T-helper 17 cell (primary cell): ENCODE measurements at regions not wholly inside any gene's neighbourhood (a gene's known extent, or its start where the extent isn't known, plus 50 kb on each side); places are given as distances from the start of the nearest gene placed in this dataset.
"Not testable (repeated sequence)": the region's sequence is repeated elsewhere in the genome, so short reads cannot be mapped to it uniquely, and the experiment has no call there.

Experiments
- ATAC-seq: fragments of 150-1000 bp; cut with Tn5 transposase; 2 replicates; pipeline ENCODE4 v1.10.0; 2021; ENCODE audit warnings: mild to moderate bottlenecking, moderate library complexity
- DNase-seq, 3 donors: peaks; one replicate each; pipeline versions ENCODE4 v3.0.0 to v3.0.0-alpha.2; 2020 to 2021
- H3K9me3 ChIP-seq: one replicate; pipeline ENCODE4 v1.7.0; 2013; ENCODE audit warnings: low read length, mild to moderate bottlenecking; ENCODE audit not compliant: control insufficient read depth, poor library complexity, severe bottlenecking
- H3K27ac Mint-ChIP-seq: one replicate; pipeline ENCODE4 v1.8.0; 2022; ENCODE audit warnings: mild to moderate bottlenecking, moderate library complexity, mixed read lengths
- H3K27me3 Mint-ChIP-seq: one replicate; pipeline ENCODE4 v1.8.0; 2022; ENCODE audit warnings: mixed read lengths
- H3K36me3 Mint-ChIP-seq: one replicate; pipeline ENCODE4 v1.8.0; 2022; ENCODE audit warnings: low read depth, mixed read lengths
- H3K4me1 Mint-ChIP-seq: one replicate; pipeline ENCODE4 v1.8.0; 2022; ENCODE audit warnings: mild to moderate bottlenecking, mixed read lengths
- H3K4me3 Mint-ChIP-seq: one replicate; pipeline ENCODE4 v1.8.0; 2022; ENCODE audit warnings: mild to moderate bottlenecking, moderate library complexity, mixed read lengths

DNA sequence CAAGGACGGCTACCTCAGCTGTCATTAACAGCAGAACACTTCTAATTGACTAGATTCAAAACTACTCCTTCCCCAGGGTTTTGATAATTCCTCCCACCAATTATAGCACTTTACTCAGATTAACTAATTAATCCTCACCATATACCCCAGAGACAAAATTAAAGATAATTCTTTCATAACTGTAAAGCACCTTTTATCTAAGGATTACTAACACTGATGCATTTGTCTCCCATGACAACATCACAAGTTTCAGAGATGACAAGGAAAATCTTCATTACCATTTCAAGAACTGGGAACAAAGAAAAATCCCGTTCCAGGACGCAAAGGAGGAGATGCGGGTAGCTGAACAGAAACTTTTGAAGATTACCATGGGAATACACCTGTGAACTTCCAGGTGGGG is 129.4 kb upstream of the ITGA6 start:
- Mint-ChIP-seq H3K27ac (no peak overlapping the region), H3K36me3 (no peaks in the 10 kb centered on the region), H3K4me3 (no peak overlapping the region), H3K4me1 (peaks cover 4% of the 10 kb centered on the region), H3K27me3 (peaks cover 57% of the 10 kb centered on the region)
- no peak for DNase-seq
- no peak for ATAC-seq
- no peaks in the 10 kb centered on the region for H3K9me3 ChIP-seq

GRCh38 chr2:172299741-172300140 is 127.6 kb upstream of the ITGA6 start:
- H3K27me3 Mint-ChIP-seq = peaks cover 62% of the 10 kb centered on the region
- ATAC-seq (no peak), DNase-seq (no peak)
- no peak overlapping the region for H3K27ac Mint-ChIP-seq
- H3K36me3 Mint-ChIP-seq = no peaks in the 10 kb centered on the region
- no peaks in the 10 kb centered on the region for H3K9me3 ChIP-seq
- H3K4me1 Mint-ChIP-seq = peaks cover 4% of the 10 kb centered on the region
- no peak overlapping the region for H3K4me3 Mint-ChIP-seq

GRCh38 chr2:172300851-172301250 is 126.5 kb upstream of the ITGA6 start:
- Mint-ChIP-seq H3K36me3 (no peaks in the 10 kb centered on the region), H3K27me3 (peaks cover 62% of the 10 kb centered on the region), H3K27ac (no peak overlapping the region), H3K4me3 (no peak overlapping the region), H3K4me1 (peaks cover 4% of the 10 kb centered on the region)
- ATAC-seq (no peak), DNase-seq (no peak)
- no peaks in the 10 kb centered on the region for H3K9me3 ChIP-seq

DNA sequence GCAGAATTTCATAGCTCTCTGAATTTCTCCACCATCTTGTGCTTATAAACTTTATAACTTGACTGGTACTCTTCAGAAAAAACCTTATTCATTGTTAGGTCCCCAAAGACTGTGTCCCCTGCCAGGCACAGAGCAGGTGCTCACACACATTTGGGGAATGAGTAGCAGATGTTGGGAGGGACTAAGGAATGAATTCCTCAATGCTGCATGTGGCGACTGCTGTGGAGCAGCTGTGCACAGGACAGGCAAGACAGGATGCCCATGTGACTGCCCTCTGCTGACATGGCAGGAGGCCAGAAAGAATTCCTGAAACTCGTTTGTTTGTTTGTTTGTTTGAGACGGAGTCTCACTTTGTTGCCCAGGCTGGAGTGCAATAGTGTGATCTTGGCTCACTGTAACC is 122.3 kb upstream of the ITGA6 start:
- H3K4me3 Mint-ChIP-seq = no peak overlapping the region
- no peak for ATAC-seq
- DNase-seq = no peak
- H3K9me3 ChIP-seq = no peaks in the 10 kb centered on the region
- peaks cover 35% of the 10 kb centered on the region for H3K27me3 Mint-ChIP-seq
- peaks cover 6% of the 10 kb centered on the region for H3K4me1 Mint-ChIP-seq
- peaks cover 2% of the 10 kb centered on the region for H3K36me3 Mint-ChIP-seq
- H3K27ac Mint-ChIP-seq = no peak overlapping the region

DNA sequence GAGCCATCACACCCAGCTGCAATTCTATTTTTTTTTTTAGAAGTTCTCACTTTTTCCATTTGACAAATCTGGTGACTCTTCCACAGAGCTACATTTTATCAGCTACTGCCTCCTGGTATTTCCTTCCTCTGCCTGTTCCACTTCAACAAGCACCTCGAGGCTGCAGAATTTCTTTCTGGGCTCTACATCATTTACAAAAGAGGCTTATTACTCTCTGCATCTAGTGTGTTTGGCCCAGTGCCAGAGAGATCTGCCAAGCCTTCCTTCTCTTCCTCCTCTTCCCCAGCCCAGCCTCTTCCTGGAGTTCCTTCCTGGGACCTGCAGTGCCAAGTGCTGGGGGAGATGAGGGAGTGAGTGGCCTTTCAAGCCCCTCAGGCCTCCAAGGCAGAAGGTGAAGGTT is 119.6 kb upstream of the ITGA6 start:
- ATAC-seq = no peak
- Mint-ChIP-seq H3K27ac (no peak overlapping the region), H3K36me3 (peaks cover 2% of the 10 kb centered on the region), H3K4me1 (peaks cover 4% of the 10 kb centered on the region), H3K4me3 (no peak overlapping the region), H3K27me3 (peaks cover 26% of the 10 kb centered on the region)
- H3K9me3 ChIP-seq = no peaks in the 10 kb centered on the region
- no peak for DNase-seq

DNA sequence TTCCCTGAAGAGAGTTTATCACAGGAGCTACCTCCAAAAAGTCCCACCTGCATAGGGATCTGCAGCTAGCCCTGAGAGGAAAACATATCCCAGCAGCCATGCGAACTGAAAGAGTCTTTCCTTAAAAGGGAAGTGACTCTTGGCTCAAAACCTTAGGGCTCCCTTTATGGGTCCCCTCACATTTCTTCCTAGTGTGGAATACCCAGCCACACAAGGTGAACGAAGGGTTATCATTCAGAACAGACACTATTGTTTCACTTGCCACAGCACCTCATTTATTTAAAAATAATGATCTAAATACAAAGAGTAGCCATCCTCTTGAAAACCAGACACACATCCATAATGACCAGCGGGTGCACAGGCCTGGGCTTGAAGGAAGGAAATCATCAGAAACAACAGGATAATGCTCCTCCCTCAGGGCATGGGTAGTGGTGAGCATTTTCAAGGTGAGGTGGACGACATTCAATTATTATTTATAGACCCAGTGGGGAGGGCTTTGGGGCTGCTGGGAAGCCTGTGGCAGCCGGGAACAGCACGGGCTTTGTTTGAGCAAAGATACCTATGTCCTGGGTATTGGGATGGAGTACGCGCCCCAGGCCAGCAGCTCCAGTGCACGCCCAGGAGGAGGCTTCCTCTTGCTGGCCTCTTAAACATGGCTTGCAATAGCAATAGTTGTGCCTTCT is 119.0 kb upstream of the ITGA6 start:
- H3K9me3 ChIP-seq = no peaks in the 10 kb centered on the region
- no peak overlapping the region for H3K4me3 Mint-ChIP-seq
- H3K27ac Mint-ChIP-seq = no peak overlapping the region
- peaks cover 4% of the 10 kb centered on the region for H3K4me1 Mint-ChIP-seq
- H3K27me3 Mint-ChIP-seq = peaks cover 21% of the 10 kb centered on the region
- no peak for ATAC-seq
- DNase-seq = no peak
- H3K36me3 Mint-ChIP-seq = peaks cover 2% of the 10 kb centered on the region

DNA sequence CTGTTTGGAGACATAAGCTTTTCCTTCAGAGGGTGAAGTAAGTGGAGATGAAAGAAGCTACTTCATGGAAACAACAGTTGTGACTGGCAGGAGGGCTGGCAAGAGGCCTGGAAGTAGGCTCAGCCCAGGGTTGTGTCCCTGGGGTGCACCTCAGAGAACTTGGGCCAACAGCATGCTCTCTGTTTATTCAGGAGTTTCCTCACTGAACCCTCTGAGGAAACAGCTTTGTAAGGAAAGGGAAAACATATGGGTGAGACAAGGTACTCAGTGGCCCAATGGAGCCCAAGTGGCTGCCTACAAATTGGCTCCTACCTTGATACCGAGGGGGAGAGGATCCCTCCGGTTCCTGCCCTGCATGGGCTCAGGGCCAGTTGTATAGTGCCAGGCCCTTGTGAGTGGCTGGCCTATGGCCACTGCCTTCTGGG is 115.5 kb upstream of the ITGA6 start:
- Mint-ChIP-seq H3K27ac (no peak overlapping the region), H3K4me3 (no peak overlapping the region), H3K27me3 (peaks cover 3% of the 10 kb centered on the region), H3K4me1 (peaks cover 1% of the 10 kb centered on the region), H3K36me3 (peaks cover 1% of the 10 kb centered on the region)
- ATAC-seq (no peak), DNase-seq (no peak)
- no peaks in the 10 kb centered on the region for H3K9me3 ChIP-seq

DNA sequence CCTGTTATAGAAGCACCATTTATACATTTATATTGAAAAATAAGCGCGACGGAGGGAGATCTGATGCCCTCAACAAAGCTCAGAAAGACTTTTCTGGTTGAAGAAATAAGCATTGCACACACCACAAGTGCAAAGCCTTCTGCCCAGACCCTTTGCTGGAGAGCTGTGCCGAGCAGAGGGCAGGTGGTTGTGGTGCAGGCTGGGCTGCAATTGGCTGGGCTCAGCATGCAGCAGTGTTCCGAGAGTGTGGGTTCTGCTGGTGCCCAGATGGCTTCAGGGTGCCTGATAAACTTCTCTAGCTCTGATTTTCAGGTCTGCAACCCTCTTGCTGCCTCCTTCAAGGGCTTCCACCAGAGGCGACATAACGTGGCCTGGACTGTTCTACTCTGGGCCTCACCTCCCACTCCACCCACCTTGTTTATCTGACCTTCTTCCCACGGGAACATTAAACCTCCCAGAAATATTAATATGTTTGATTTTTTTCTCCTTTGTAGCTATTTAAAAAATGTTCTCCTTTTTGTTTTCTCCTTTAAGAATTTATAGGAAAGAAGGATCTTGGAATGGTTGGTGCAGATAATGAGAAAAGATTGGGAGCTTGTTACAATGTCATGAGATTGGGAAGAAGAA is 113.6 kb upstream of the ITGA6 start:
- no peak for DNase-seq
- no peak for ATAC-seq
- Mint-ChIP-seq H3K4me1 (no peaks in the 10 kb centered on the region), H3K27me3 (no peaks in the 10 kb centered on the region), H3K36me3 (no peaks in the 10 kb centered on the region), H3K27ac (no peak overlapping the region), H3K4me3 (no peak overlapping the region)
- H3K9me3 ChIP-seq = no peaks in the 10 kb centered on the region

- not testable (repeated sequence) for H3K9me3 ChIP-seq, H3K36me3 Mint-ChIP-seq, ATAC-seq, H3K27me3 Mint-ChIP-seq, DNase-seq, H3K4me3 Mint-ChIP-seq, H3K4me1 Mint-ChIP-seq, H3K27ac Mint-ChIP-seq
These were observed 112.3 kb upstream of the ITGA6 start for GRCh38 chr2:172315070-172315469.

- H3K27ac Mint-ChIP-seq = no peak overlapping the region
- ATAC-seq (no peak), DNase-seq (no peak)
- H3K4me1 Mint-ChIP-seq = no peaks in the 10 kb centered on the region
- peaks cover 12% of the 10 kb centered on the region for H3K27me3 Mint-ChIP-seq
- no peak overlapping the region for H3K4me3 Mint-ChIP-seq
- no peaks in the 10 kb centered on the region for H3K36me3 Mint-ChIP-seq
- H3K9me3 ChIP-seq = no peaks in the 10 kb centered on the region
These were observed 105.3 kb upstream of the ITGA6 start for GRCh38 chr2:172322049-172322448.

- Mint-ChIP-seq H3K27me3 (peaks cover 12% of the 10 kb centered on the region), H3K4me3 (no peak overlapping the region), H3K36me3 (no peaks in the 10 kb centered on the region), H3K4me1 (no peaks in the 10 kb centered on the region), H3K27ac (no peak overlapping the region)
- ATAC-seq (no peak), DNase-seq (no peak)
- no peaks in the 10 kb centered on the region for H3K9me3 ChIP-seq
These were observed 104.1 kb upstream of the ITGA6 start for GRCh38 chr2:172323256-172323655.

DNA sequence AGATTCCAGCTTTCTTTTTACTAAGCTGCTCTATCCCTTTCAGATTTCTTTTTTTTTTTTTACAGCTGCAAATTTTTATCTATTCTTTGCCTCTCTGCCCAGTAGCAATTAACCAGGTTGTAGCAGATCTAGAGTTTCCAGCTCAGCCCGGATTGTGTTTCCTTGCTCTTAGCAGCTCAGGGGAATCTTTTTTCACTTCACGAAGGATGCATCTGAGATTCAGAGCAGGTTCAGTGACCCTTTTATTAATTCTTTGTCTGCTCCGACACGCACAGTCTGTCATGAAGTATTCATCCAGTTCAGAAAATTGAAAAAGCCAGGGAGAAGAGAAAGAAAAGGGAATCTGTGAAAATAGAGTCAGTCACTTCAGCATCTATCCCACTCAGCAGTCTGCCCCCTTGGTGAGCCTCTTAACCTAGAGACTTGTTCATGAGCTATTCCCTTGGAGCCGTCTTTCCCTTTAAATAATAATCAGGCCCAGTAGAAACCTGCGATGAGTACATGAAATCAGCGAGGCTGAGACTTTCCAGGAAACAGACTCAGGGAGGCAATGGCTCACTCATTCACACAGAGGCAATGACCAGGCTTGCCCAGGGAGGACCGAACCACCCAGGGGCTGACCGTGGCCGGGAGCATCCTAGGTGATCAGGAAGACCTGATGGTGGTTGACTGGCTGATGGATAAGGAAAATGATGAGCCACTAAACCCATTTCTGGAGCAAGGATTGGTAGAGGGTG is 103.4 kb upstream of the ITGA6 start:
- no peaks in the 10 kb centered on the region for H3K9me3 ChIP-seq
- DNase-seq = no peak
- no peaks in the 10 kb centered on the region for H3K36me3 Mint-ChIP-seq
- no peak overlapping the region for H3K4me3 Mint-ChIP-seq
- no peak for ATAC-seq
- H3K4me1 Mint-ChIP-seq = no peaks in the 10 kb centered on the region
- H3K27me3 Mint-ChIP-seq = peaks cover 12% of the 10 kb centered on the region
- H3K27ac Mint-ChIP-seq = no peak overlapping the region

DNA sequence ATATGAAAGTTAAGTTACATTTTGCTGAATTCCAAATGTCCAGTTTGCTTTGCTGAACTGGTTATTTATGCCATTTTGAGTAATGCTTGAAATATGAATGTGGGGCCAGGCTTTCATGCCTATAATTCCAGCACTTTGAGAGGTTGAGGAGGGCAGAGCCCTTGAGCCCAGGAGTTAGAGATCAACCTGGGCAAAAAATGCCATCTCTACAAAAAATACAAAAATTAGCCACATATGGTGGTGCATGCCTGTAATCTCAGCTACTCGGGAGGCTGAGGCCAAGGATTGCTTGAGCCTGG is 101.2 kb upstream of the ITGA6 start:
- peaks cover 12% of the 10 kb centered on the region for H3K27me3 Mint-ChIP-seq
- DNase-seq (no peak), ATAC-seq (no peak)
- no peaks in the 10 kb centered on the region for H3K4me1 Mint-ChIP-seq
- H3K9me3 ChIP-seq = no peaks in the 10 kb centered on the region
- no peak overlapping the region for H3K27ac Mint-ChIP-seq
- no peaks in the 10 kb centered on the region for H3K36me3 Mint-ChIP-seq
- H3K4me3 Mint-ChIP-seq = no peak overlapping the region
